ENCODE measurements at regions not wholly inside any gene's neighbourhood (a gene's known extent, or its start where the extent isn't known, plus 50 kb on each side); places are given as distances from the start of the nearest gene placed in this dataset.
A peak's percentile ranks its signal among the peaks of the same experiment; 100 is the strongest.
"Not testable (repeated sequence)": the region's sequence is repeated elsewhere in the genome, so short reads cannot be mapped to it uniquely, and the experiment has no call there.

DNA sequence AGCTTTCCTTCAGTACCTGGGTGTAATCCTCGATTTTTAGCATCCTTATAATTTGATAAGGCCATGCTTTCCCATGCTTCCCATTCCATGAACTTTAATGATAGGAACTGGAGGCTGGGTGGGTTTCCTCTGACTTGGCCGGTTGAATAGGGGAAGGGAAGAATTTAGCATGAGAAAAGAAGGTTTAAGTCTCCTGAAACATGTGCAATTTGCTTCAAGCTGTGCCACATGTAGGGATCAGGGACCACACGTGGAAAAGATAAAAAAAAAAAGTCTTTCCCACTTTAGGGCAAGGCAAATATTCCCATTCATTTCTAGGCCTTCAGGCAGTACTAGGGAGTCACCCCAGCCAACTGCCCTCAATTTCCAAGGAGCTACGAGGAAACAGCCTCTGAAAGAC lies 900.3 kb downstream of the DSC3 start:
- DNase-seq: no peak

DNA sequence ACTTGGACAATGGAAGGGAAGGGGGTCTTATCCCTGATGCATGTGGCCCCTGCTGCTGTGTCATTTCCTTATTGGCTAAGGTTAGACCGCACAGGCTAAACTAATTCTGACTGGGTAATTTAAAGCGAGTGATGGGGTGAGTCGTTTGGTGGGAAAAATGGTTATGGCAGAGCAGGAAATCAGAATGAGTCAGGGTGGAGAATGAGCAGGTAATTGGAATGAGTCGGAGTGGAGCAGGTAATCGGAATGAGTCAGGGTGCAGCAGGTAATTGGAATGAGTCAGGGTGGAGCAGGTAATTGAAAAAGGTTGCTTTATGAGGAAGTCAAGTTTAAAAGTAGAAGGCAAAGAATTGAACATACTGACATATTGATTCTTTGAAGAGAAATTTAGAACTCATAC lies 901.0 kb downstream of the DSC3 start:
- DNase-seq: not testable (repeated sequence)

DNA sequence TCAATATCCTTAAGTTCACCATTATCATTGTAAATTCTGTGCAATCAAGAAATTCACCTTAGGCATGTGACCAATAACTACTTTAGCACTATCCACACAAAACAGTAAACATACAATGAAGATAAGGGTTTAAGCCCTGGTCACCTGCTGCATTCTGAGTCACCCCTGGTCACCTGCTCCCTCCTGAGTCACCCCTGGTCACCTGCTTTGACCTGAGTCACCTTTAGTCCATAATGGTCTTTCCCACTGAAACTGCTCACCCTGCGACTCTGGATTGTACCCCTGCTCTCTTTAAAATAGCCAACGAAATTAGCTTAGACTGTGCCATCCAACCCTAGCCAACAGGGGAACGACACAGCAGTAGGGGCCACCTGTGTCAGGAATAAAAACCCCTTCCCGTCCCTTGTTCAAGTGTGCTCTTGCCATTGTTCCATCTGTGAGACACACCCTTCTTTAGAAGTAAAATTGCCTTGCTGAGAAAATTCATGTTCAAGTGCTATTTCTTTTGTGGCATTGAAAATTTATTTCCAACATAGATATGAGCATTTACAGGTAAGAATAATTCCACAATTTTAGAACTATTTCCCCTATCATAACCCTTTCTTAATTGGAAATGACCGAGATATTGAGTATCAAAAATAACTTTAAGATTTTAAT lies 902.8 kb downstream of the DSC3 start:
- no peak for DNase-seq

DNA sequence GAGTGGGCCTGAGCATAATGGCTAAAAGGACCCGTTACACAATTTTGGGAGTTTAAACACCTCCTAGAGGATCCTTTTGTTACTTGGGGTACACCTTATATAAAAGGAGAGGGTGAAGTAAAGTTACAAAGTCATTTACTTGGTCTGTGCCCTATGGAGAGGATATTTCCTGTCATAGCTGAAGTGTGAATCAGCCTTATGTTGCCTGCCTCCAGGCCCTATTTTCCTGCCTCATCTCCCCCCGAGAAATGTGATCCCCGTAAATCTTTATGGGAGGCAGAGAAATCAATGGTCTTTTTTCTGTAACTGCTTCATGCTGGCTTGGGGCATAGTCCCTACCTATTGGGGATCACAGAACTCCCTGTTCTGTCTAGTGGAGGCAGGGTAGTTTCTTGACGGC lies 906.6 kb downstream of the DSC3 start:
- no peak for DNase-seq

DNA sequence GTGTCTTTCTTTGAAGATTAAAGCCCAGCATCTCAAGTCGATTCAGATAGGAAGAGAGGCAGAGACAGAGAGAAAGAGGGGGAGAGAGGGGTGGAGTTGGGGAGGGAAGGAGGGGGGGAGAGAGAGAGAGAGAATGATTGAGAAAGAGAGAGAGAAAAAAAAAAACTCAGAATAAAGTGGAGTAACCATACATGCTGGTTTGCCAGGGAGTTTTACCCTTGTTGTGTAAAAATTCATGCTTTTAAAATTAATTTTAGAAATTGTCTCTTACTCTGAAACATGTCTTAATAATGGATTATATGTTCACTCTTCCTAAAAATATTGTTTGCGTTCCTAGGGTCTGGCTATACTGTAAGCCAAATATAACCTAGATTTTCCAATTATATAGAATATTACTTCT lies 908.5 kb downstream of the DSC3 start:
- DNase-seq: no peak

DNA sequence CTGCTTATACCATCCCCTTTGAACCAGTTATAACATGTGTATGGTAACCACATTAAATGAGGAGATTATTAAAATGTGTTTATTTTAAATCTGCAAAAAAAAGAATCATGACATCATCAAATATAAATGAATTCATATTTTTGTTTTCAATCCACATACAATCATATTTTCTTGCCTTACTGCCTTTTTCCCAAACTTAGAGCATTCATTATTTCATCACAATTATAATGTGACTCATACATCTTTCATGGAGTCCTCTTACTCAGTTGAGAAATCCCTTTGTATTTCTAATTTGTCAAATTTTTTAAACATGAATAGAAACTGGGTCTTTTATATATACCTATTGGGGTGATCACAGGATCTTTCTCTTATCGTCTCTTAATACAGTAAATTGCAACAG lies 909.6 kb downstream of the DSC3 start:
- no peak for DNase-seq

DNA sequence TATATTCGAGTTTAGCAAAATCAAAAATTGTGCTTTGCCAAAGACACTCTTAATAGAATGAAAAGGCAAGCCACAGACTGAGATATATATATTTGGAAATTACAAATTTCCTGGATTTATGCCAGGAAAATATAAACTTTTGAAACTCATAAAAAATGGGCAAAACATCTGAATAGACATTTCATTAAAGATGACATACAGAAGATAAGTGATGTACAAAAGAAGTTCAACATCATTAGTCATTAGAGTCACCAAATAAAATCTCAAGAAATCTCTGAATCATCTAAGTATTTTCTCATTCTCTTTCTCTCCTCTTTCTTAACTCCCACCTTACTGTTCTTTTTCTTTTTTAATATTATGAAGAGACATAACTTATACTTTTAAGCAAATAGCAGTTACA lies 921.1 kb downstream of the DSC3 start:
- no peak for DNase-seq

DNA sequence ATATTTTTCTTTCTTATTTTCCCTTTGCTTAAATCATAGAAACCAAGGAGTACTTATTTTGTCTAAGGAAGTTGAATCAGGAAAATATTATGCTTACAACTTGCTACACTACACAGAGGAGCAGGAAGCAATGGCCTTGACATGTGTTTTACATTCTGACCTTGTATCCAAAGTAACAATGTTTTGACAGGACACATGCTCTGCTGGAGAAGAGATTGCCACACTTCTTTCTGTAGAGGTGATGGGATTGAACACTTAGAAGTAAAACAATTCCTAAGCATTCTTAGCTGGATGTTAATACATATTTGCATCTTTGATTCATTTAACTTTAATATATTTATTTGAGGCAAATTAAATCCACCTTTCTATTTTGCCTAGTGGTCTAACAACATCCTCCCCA lies 929.1 kb downstream of the DSC3 start:
- DNase-seq: no peak

DNA sequence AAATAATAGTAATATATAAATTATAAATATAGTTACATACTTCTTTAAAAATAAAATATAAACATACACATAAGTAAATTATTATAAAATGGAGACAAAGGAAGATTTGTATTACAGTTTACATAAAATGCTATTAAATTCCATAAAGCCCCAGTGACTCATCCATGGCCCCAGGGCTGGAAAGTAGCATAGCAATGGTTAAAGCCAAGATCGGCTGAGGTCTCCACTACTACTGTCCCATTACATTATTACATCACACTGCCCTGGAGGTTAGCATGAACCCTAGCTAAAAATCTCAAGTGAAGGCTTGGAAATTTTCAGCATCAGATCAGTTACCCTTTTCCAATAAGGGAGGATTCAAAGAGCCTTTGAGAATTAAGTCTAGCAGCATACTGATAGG lies 936.2 kb downstream of the DSC3 start:
- DNase-seq: no peak

DNA sequence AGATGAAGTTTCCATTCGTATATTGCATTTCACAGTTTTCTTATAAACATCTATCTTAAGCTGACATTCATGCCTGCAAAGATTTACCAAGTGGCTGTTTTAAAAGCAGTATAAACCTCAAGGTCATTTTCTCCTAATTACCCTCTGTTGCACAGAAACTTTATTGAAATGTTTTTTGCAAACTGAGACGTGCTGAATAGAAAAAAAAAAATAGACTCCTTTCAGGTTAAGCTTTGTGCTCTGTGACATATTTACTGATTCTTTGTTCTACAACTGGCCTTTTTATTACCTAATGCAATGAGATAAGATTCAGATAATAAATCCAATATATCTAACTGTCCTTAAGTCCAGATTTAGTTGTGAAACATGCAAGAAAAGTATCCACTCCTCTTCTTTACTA lies 938.7 kb downstream of the DSC3 start:
- no peak for DNase-seq

DNA sequence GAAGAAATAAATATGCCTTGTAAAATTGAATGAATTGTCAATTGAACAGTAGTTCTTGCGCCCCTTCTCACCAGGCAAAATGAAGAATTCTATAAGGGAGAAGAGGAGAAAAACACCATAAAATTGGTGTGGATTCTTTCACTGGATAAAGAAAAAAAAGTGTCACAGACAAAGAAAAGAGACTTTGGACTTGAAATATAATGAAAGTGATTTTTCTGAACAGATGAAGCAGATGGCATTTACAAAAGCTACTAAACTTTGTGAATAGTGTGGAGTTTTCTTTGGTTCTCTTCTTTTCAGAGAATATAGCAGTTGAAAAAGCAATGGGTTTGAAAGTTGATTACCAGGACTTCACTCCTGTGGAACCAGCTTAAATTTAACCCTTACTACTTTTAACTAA lies 945.7 kb downstream of the DSC3 start:
- DNase-seq: no peak

DNA sequence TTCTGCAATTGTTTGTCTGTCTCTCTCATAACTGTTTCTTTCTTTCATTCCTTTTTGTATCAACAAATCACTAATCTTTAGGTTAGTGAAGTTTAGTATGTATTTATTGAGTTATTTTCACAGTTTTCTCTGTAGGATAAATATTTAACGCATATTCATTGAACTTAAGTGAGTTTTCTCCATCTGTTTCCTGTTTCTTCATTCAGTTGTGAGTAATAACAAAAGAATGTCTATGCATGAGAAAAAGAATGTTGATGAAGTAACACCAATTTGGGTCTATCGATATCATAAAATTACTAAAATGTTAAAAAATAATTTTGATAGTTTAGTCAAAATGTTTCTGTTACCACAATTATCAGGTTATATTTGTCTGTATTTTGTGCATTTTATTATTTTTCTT lies 948.0 kb downstream of the DSC3 start:
- DNase-seq: no peak

DNA sequence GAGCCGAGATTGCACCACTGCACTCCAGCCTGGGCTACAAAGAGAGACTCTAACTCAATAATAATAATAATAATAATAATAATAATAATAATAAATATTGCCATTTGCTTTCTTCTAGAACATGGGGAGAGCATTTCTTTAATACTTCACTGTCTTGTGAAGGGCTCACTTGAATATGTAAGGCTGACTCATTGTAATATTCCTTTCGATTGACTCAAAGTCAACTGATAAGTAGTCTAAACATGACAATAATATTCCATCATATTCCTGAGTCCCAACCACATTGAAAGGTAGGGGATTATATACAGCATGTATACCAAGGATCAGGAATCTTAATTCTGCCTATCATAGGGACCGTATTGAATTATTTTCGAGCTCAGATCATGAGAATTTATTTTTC lies 949.2 kb downstream of the DSC3 start:
- no peak for DNase-seq

DNA sequence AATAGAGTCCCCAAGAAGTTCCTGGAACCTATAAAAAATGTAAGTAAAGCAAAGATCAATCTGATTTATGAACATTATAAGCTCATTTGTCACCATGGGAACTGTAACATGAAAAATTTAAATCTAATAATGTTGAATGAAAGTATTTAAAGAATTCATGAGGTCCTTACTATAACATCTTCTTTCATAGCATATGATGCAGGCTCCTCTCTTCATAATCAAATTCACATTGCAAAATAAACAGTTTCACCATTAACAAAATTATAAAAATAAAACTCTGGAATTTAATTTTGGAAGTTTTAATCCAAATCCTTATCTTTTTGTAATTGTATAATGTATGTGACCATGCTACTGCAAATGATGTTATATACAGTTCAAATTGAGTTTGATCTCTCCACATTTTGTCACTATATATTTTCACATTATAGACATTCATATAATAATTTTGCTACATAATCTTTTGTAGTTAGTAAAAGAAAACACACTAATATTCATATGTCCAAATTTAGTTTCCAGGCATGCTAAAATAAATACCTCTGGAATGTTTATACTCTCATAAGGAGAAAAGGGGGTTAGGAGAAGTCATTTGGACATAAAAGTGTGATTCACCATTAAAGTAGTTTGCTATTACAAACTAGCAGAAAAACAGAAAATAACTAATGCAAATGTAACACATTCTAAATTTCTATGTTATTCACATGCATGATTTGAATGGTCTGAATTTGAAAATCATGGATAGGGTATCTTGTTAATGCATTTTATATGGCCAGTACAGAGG lies 954.1 kb downstream of the DSC3 start:
- DNase-seq: no peak

DNA sequence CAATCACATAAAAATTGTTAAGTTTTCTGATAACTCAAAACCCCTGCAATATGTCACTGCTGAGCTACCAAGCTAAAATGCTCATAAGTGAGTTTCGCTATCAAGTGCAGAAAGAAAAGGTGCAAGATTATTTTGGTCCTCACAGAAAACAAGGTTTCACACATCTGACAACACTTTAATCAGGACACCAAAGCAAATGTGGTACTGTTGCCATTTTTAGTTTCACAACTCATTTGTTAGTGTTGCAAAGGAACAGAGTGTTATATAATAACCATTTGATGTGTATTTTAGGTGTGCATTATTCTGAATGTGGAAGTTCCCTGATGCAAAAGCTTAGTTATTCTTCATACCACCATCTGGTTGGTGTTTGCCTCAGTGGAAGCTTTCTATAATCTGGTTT lies 956.2 kb downstream of the DSC3 start:
- peak in 1 of 2 donors; percentile 33 for DNase-seq

DNA sequence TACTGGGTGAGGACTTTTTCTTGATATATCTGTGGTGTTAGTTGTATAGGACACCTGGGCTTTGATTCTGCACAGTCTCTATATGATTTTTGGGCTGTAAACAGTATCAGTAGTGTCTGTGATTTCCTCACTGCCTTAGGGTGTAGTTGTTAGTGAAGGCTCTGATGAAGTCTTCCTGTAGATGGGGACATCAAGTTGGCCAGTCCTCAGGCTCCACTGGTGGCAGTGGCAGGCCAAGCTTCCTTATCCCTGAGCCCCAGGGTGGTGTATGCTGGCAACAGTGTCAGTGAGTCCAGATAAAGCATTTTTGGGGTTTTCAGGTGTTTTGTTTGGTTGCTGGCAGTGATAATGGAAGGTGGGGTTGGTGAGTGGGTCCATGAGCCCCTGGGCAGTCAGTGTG lies 961.4 kb downstream of the DSC3 start:
- no peak for DNase-seq

DNA sequence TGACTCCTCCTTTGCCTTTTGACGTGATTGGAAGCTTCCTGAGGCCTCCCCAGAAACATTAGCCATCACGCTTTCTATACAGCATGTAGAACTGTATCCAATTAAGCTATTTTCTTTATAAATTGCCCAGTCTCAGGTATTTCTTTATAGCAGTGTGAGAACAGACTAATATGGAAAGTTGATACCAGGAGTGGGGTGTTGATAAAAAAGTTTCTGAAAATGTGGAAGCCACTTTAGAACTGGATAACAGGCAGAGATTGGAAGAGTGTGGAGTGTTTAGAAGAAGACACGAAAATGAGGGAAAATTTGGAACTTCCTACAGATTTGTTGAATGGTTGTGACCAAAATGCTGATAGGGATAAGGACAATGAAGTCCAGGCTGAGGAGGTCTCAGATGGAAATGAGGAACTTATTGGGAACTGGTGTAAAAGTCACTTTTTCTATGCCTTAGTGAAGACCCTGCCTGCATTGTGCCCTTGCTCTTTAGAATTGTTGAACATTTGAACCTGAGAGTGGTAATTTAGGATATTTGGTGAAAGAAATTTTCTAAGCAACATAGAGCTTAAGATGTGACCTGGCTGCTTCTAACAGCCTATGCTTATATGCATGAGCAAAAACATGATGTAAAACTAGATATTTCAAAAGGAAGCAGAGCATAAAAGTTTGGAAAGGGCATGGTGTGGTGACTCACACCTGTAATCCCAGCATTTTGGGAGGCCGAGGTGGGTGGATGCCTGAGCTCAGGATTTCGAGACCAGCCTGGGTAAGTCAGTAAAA lies 969.7 kb downstream of the DSC3 start:
- no peak for DNase-seq

DNA sequence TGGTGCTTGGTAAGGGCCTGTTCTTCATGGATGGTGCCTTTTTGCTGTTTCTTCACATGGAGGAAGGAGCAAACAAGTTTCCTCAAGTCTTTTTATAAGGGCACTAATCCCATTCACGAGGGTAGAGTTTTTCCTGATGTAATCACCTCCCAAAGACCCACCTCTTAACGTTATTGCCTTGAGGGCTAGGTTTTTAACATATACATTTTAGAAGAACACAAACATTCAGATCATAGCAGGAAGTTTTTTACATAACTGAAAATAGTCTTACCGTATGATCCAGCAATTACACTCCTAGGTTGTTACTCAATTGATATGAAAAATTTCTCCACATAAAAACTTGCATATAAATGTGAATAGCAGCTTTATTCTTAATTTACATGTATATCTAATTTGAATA lies 976.3 kb downstream of the DSC3 start:
- no peak for DNase-seq

DNA sequence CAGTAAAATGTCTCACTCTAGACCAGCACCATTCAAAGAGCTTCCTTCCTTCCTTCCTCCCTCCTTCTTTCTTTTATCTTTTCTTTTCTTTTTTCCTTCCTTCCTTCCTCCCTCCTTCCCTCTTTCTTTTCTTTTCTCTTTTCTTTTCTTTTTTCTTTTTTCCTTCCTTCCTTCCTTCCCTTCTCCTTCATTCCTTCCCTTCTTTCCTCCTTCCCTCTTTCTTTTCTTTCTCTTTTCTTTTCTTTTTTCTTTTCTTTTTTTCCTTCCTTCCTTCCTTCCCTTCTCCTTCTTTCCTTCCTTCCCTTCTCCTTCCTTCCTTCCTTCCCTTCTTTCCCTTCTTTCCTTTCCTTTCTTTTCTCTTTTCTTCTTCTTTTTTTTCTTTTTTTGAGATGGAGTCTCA lies 985.1 kb downstream of the DSC3 start:
- no peak for DNase-seq

DNA sequence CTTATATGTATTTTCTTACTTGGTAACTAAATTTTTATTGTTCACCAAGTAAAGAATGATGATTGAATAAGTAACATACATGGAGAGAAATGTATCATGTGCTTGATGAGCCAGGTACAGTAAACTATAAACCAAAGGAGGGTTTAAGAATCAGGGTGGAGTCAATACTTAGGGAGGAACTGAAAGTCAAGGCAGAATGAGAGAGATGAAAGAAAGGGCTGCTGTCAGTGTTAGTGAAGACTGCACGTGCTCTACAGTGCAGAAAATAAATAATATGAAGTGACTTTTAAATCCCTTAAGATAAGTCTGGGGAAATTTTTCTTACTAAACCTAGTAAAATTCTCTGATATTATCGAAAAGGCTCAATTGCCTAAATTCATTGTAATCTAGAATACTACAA lies 986.0 kb downstream of the DSC3 start:
- DNase-seq: no peak

DNA sequence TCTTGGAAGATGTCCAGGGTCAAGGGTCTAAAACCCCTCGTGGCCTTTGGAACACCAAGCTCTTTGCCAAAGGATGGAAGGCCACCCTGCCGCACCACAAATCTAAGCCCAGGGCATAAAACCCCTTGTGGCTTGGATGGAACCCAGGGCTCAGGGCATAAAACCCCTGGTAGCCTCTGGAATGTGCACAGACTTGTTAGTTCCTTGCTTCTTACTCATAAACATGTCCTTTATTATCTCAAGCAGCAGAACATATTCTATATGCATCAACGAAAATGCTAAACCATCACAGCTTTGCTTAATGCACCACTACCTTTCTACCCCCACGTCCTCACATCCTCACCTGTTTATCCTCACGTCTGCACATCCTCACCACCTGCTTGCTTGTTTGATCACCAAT lies 998.0 kb downstream of the DSC3 start:
- no peak for DNase-seq

DNA sequence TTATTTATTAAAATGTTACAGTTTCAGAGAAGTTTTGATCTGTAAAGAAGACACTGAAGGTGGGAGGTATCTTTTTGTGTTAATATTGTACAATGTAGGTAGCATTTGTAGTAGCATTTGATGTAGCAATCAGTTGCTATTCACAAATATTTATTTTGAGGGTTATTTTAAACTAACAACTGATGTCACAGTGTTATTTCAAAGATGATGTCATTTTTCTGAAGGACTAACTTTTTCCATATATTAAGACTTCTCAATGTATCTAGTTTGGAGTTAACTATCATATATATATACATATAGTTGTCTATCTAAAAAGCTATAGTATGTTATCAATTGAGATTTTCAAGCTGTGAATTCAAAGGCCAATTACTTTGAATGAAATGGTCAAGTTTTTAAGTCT lies 1003.3 kb downstream of the DSC3 start:
- no peak for DNase-seq

DNA sequence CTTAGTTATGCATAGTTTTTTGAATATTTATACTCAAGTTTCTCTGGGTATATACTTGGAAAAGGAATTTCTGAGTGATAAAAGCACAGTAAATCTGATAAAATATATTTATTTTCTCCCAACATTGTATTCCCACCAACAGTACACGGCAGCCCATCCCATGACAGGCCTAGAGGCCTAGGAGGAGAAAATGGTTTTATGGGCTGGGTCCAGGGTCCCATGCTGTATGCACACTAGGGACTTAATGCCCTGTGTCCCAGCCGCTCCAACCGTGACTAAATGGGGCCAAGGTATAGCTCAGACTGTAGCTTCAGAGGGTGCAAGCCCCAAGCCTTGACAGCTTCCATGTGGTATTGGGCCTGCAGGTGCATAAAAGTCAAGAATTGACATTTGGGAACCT lies 1007.7 kb downstream of the DSC3 start:
- no peak for DNase-seq

DNA sequence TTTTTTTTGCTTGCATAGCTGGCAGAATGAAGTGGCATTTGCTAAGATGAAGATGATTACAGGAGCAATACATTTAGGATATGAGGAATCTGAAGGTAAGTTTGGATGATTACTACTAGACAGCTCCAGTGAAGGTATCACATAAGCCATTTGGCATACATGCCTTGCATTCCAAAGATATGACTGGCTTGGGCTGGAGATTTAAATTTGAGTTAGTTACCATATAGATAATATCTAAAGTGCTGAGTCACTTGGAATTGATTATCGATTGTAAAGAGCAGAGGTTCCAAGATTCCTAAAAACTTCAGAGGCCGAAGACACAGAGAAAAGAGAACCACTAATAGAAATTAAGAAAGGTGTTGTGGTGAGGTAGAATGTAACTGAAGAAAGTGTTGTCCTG lies 1026.4 kb downstream of the DSC3 start:
- DNase-seq: no peak
